Karpas-422 (cell line): ENCODE measurements at regions not wholly inside any gene's neighbourhood (a gene's known extent, or its start where the extent isn't known, plus 50 kb on each side); places are given as distances from the start of the nearest gene placed in this dataset.

Experiments
- DNase-seq: peaks from one replicate; pipeline ENCODE4 v3.0.0-alpha.2; 2015
- H2AFZ ChIP-seq: fragments of 200-600 bp; sonication (generic); 2 replicates; pipeline ENCODE4 v1.6.1; 2014; ENCODE audit warnings: antibody characterized with exemption, low read length, mixed read lengths
- H3K27ac ChIP-seq: fragments of 200-600 bp; sonication (generic); 2 replicates; pipeline ENCODE4 v1.5.1; 2014; ENCODE audit warnings: mild to moderate bottlenecking, low read length, moderate library complexity
- H3K27me3 ChIP-seq: fragments of 200-600 bp; sonication (generic); 2 replicates; pipeline ENCODE4 v1.6.1; 2014; ENCODE audit warnings: low read length, mixed read lengths
- H3K36me3 ChIP-seq: fragments of 200-600 bp; sonication (generic); 2 replicates; pipeline ENCODE4 v1.6.1; 2014; ENCODE audit warnings: low read length, mixed read lengths; ENCODE audit not compliant: insufficient read depth
- H3K4me1 ChIP-seq: fragments of 200-600 bp; sonication (generic); 2 replicates; pipeline ENCODE4 v1.6.1; 2014; ENCODE audit warnings: mild to moderate bottlenecking, low read length, mixed read lengths
- H3K4me2 ChIP-seq: fragments of 200-600 bp; sonication (generic); 2 replicates; pipeline ENCODE4 v1.6.1; 2014; ENCODE audit warnings: low read length, low read depth, mild to moderate bottlenecking; ENCODE audit not compliant: poor library complexity, severe bottlenecking
- H3K4me3 ChIP-seq: fragments of 200-600 bp; sonication (generic); 2 replicates; pipeline ENCODE4 v1.5.1; 2014; ENCODE audit warnings: mild to moderate bottlenecking, antibody characterized with exemption, low read length, mixed read lengths
- H3K79me2 ChIP-seq: fragments of 200-600 bp; sonication (generic); 2 replicates; pipeline ENCODE4 v1.6.1; 2014; ENCODE audit warnings: mild to moderate bottlenecking, low read length, mixed read lengths
- H3K9ac ChIP-seq: fragments of 200-600 bp; sonication (generic); 2 replicates; pipeline ENCODE4 v1.6.0; 2014; ENCODE audit warnings: low read length
- H3K9me2 ChIP-seq: fragments of 200-600 bp; sonication (generic), shearing (Covaris generic); replicated peaks from 2 replicates; pipeline ENCODE4 v1.6.0; 2014; ENCODE audit warnings: mild to moderate bottlenecking, low read length, moderate library complexity; ENCODE audit not compliant: insufficient read depth
- H3K9me3 ChIP-seq: fragments of 300-700, 200-600 bp; sonication (generic); 2 replicates; pipeline ENCODE4 v1.6.1; 2014; ENCODE audit warnings: low read length, mixed read lengths
- H4K20me1 ChIP-seq: fragments of 200-600 bp; sonication (generic); 2 replicates; pipeline ENCODE4 v1.6.1; 2014; ENCODE audit warnings: mild to moderate bottlenecking, antibody characterized with exemption, low read length, low read depth; ENCODE audit not compliant: insufficient read depth

DNA sequence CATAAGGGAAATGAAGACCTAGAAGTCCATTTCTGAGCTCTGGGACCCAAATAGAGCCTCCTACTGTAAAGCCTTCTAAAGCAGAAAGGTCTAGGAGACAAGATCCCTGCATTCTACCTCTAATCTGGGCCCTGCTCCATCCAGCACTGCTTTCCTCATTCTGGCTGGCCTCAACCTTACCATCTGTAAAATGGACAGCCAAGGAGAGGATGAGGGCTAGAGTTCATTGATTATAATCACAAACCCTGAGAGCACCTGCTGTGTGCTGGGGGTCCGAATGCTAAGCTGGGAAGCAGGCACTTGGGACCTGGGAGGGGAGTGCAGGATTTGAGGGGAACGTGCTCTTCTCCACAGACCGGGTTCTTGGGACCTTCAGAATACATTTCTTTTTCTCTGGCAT lies 454.0 kb upstream of the ZMIZ1 start:
- Histone ChIP-seq H3K9me3 (peaks cover 4% of the 10 kb centered on the region), H4K20me1 (no peaks in the 10 kb centered on the region), H3K4me3 (no peak overlapping the region), H3K27me3 (peaks cover 3% of the 10 kb centered on the region; the same call in 1 of the 2 replicates), H3K4me2 (no peak overlapping the region), H2AFZ (no peak overlapping the region), H3K79me2 (no peaks in the 10 kb centered on the region), H3K4me1 (no peaks in the 10 kb centered on the region), H3K9me2 (no peaks in the 10 kb centered on the region), H3K27ac (no peak overlapping the region), H3K36me3 (no peaks in the 10 kb centered on the region), H3K9ac (no peak overlapping the region)
- DNase-seq, result no peak

GRCh38 chr10:78616125-78616695 lies 452.6 kb upstream of the ZMIZ1 start:
- no peaks in the 10 kb centered on the region for H3K79me2 ChIP-seq

DNA sequence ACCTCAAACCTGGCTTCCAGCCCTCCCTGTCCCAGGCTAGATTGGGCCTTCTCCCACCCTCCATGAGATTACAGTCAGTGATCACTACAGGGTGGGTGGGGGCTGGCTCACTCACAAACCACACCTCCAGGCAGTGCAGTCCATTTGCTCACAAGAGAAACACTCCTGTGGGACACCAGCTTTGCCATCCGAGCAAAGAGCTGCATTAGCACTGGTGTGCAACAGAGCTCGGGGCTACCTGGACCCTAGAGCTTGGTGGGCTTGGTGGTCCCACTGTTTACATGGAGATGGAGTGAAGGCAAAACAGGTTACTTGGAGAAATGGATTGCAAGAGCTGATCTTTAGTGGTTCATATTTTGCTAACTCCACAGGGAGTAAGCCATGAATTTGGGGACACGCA lies 451.7 kb upstream of the ZMIZ1 start:
- Histone ChIP-seq H3K4me3 (no peak overlapping the region), H3K4me1 (no peaks in the 10 kb centered on the region), H3K36me3 (no peaks in the 10 kb centered on the region), H3K27me3 (no peaks in the 10 kb centered on the region), H2AFZ (no peak overlapping the region), H3K27ac (no peak overlapping the region), H3K79me2 (no peaks in the 10 kb centered on the region), H3K4me2 (no peak overlapping the region), H3K9me2 (no peaks in the 10 kb centered on the region), H3K9ac (no peak overlapping the region), H3K9me3 (no peaks in the 10 kb centered on the region), H4K20me1 (no peaks in the 10 kb centered on the region)
- no peak for DNase-seq

More at GRCh38 chr10:78616125-78616695, 452.6 kb upstream of the ZMIZ1 start:
- Histone ChIP-seq H3K36me3 (no peaks in the 10 kb centered on the region), H3K4me2 (no peak overlapping the region), H3K4me3 (no peak overlapping the region), H3K9ac (no peak overlapping the region), H3K9me3 (no peaks in the 10 kb centered on the region), H4K20me1 (no peaks in the 10 kb centered on the region), H3K27ac (no peak overlapping the region), H3K4me1 (no peaks in the 10 kb centered on the region), H3K9me2 (no peaks in the 10 kb centered on the region), H2AFZ (no peak overlapping the region), H3K27me3 (no peaks in the 10 kb centered on the region)
- no peak for DNase-seq

- H3K79me2 ChIP-seq, result no peaks in the 10 kb centered on the region
- H3K4me3 ChIP-seq, result no peak overlapping the region
- no peaks in the 10 kb centered on the region for H3K36me3 ChIP-seq
- H3K27ac ChIP-seq, result no peak overlapping the region
- no peaks in the 10 kb centered on the region for H3K9me2 ChIP-seq
- no peaks in the 10 kb centered on the region for H3K9me3 ChIP-seq
- H2AFZ ChIP-seq, result no peak overlapping the region
- no peaks in the 10 kb centered on the region for H3K27me3 ChIP-seq
- H4K20me1 ChIP-seq, result no peaks in the 10 kb centered on the region
- no peak for DNase-seq
- H3K4me2 ChIP-seq, result no peak overlapping the region
- no peaks in the 10 kb centered on the region for H3K4me1 ChIP-seq
- H3K9ac ChIP-seq, result no peak overlapping the region
These were observed 451.1 kb upstream of the ZMIZ1 start for GRCh38 chr10:78617631-78618030.

GRCh38 chr10:78618050-78618449 lies 450.7 kb upstream of the ZMIZ1 start:
- H3K27me3 ChIP-seq, result no peaks in the 10 kb centered on the region
- no peaks in the 10 kb centered on the region for H4K20me1 ChIP-seq
- H3K27ac ChIP-seq, result no peak overlapping the region
- H3K9ac ChIP-seq, result no peak overlapping the region
- no peak overlapping the region for H3K4me3 ChIP-seq
- no peaks in the 10 kb centered on the region for H3K4me1 ChIP-seq
- no peaks in the 10 kb centered on the region for H3K9me3 ChIP-seq
- H3K9me2 ChIP-seq, result no peaks in the 10 kb centered on the region
- no peak overlapping the region for H2AFZ ChIP-seq
- H3K79me2 ChIP-seq, result no peaks in the 10 kb centered on the region
- H3K4me2 ChIP-seq, result no peak overlapping the region
- DNase-seq, result no peak
- no peaks in the 10 kb centered on the region for H3K36me3 ChIP-seq

DNA sequence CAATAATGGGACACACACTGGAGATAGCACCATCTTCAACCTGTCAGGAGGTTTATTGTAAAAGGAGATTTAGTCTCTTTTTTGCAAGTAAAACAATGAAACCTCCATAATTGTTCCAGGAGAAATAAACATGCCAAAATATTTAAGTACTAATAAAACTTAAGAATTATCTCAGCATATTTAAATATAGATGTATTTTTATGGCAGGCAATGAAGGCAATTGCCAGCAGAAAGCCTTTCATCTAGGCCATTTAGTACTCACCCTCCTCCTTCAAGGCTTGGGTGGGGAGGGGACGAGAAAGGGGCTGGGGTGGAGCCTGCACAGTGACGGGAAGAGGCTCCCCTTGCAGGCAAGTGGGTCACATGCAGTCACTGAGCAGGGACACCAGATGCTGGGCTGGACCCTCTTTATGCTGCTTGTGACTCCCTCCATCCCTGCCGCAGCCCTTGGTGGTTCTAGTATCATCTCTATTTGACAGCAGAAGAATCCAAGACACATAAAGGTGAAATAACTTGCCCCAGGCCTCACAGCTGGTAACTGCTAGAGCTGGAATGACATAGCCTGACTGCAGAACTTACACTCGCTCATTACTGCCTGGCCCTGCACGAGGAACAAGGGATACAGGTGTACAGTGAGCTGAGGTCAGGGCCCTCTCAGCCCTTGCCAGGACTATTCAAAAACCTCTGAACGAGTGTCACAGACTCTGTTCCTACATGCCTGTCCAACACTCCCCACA lies 449.5 kb upstream of the ZMIZ1 start:
- DNase-seq, result no peak
- Histone ChIP-seq H3K4me1 (no peaks in the 10 kb centered on the region), H3K9me3 (no peaks in the 10 kb centered on the region), H3K4me2 (no peak overlapping the region), H3K9me2 (no peaks in the 10 kb centered on the region), H3K9ac (no peak overlapping the region), H3K27me3 (no peaks in the 10 kb centered on the region), H3K27ac (no peak overlapping the region), H4K20me1 (no peaks in the 10 kb centered on the region), H3K79me2 (no peaks in the 10 kb centered on the region), H2AFZ (no peak overlapping the region), H3K36me3 (no peaks in the 10 kb centered on the region), H3K4me3 (no peak overlapping the region)

DNA sequence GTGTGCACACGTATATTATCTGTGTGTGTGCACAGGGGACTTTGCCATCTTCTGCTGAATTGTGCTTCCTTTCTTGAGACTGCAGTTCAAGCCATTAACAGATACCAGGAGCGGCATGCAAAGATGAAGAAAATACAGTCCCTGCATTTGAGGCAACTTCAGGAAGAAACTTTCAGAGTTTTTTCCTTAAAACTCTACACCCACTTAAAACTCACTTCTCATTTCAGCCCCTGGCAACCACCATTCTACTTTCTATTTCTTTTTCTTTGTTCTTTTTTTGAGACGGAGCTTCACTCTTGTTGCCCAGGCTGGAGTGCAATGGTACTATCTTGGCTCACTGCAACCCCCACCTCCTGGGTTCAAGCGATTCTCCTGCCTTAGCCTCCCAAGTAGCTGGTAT lies 448.9 kb upstream of the ZMIZ1 start:
- Histone ChIP-seq H3K79me2 (no peaks in the 10 kb centered on the region), H3K4me3 (no peak overlapping the region), H2AFZ (no peak overlapping the region), H3K36me3 (no peaks in the 10 kb centered on the region), H3K9ac (no peak overlapping the region), H3K4me2 (no peak overlapping the region), H3K27ac (no peak overlapping the region), H3K9me2 (no peaks in the 10 kb centered on the region), H3K9me3 (no peaks in the 10 kb centered on the region), H3K27me3 (no peaks in the 10 kb centered on the region), H3K4me1 (no peaks in the 10 kb centered on the region), H4K20me1 (no peaks in the 10 kb centered on the region)
- no peak for DNase-seq

DNA sequence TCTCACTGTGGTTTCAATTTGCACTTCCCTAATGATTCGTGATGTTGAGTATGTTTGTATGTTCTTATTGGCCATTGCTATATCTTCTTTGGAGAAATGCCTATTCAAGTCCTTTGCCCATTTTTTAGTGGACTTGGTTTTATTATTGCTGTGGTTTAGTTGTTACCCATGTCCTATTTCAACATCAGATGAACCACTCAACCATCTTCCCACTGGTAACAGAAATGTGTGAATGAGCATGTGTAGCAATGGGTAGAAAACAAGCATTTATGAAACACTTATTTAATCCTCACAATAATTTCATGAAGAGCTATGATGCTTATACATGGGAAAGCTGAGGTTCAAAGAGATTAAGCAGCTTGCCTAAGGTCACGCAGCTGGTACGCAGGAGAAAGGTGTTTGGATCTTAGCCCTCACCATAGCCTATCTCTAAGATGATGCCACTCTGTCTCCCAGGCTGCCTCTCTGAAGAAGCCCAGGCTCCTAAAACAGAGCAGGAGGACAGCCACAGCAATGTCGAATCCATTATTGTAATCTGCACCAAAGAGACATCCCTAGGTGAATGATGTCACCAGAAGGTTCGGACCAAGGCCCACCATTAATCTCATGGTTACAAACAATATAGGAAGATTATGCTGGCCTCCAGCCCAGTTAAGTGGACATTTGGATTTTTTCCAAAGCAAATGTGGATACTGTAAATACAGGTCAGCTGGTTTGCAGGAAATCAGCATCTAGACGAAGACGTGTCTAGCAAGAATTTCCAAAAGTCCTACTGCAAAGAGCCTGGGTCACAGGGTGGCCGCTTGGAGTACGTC lies 447.6 kb upstream of the ZMIZ1 start:
- H3K27ac ChIP-seq, result no peak overlapping the region
- H3K27me3 ChIP-seq, result no peaks in the 10 kb centered on the region
- no peak for DNase-seq
- H3K79me2 ChIP-seq, result no peaks in the 10 kb centered on the region
- H3K9me3 ChIP-seq, result no peaks in the 10 kb centered on the region
- no peak overlapping the region for H3K9ac ChIP-seq
- no peaks in the 10 kb centered on the region for H3K4me1 ChIP-seq
- H3K36me3 ChIP-seq, result no peaks in the 10 kb centered on the region
- H3K4me3 ChIP-seq, result no peak overlapping the region
- no peaks in the 10 kb centered on the region for H4K20me1 ChIP-seq
- no peaks in the 10 kb centered on the region for H3K9me2 ChIP-seq
- no peak overlapping the region for H2AFZ ChIP-seq
- H3K4me2 ChIP-seq, result no peak overlapping the region
